HG03103 (cell line): ENCODE measurements at regions not wholly inside any gene's neighbourhood (a gene's known extent, or its start where the extent isn't known, plus 50 kb on each side); places are given as distances from the start of the nearest gene placed in this dataset.
"Not testable (repeated sequence)": the region's sequence is repeated elsewhere in the genome, so short reads cannot be mapped to it uniquely, and the experiment has no call there.

Source experiments
- ATAC-seq: cut with Tn5 transposase; IDR thresholded peaks from one replicate; pipeline ENCODE4 v1.9.1; 2021; ENCODE audit warnings: low read depth; ENCODE audit not compliant: unreplicated experiment

DNA sequence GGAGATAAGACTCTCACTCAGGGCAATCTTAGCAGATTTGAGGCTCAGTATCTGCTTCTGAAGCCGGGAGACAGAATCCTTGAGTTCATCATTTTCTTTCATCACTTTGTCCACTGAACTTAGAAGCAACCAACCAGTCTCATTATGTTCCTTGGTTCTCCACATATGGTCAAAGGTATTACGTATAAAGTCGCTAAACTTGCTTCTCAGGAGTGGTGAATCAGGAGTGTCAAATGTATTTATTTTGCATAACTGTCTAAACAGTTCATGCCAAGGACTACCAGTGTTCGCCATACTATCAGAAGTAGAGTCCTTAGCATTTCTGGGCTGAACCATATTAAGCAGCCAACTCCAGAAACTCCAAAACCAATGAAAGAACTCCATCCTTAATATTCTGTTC, 163.0 kb upstream of the ZNF184 start:
- ATAC-seq: not testable (repeated sequence)

DNA sequence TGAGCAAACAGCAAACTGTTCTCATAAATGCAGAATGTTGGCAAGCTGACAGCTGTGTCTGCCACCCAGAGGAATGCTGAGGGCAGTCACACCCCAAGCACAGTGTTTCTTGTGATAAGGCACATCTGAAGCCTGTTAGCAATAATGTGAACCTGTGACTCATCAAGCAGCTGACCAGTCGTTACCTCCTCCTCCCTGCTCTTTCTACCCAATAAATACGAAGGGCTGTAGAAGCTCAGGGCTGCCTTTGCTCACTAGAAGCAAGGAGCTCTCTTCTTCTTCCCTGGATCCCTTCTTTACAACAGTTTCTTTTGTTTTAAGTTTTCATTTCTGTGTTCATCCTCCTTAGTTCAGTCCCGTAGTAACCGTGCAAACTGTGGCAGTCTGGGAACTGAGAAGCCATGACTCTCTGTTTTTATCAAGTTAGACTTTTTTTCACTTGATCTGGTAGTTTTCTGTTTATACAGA, 160.3 kb upstream of the ZNF184 start:
- ATAC-seq: not testable (repeated sequence)

DNA sequence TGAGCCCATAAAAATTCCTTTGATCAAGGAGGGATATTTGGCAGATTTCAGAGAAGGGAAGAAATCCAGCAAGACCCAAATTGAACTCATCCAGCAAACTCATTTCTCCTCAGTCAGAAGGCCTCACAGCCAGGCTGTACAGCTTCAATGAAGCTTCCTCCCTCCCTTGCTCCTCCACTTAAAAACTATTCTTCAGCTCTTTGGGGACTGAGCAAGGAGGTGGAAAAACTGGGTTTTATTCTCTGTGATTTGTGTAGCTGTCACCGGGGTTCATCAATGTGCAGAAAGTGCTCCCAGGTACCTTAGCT, 158.7 kb upstream of the ZNF184 start:
- ATAC-seq: no peak

DNA sequence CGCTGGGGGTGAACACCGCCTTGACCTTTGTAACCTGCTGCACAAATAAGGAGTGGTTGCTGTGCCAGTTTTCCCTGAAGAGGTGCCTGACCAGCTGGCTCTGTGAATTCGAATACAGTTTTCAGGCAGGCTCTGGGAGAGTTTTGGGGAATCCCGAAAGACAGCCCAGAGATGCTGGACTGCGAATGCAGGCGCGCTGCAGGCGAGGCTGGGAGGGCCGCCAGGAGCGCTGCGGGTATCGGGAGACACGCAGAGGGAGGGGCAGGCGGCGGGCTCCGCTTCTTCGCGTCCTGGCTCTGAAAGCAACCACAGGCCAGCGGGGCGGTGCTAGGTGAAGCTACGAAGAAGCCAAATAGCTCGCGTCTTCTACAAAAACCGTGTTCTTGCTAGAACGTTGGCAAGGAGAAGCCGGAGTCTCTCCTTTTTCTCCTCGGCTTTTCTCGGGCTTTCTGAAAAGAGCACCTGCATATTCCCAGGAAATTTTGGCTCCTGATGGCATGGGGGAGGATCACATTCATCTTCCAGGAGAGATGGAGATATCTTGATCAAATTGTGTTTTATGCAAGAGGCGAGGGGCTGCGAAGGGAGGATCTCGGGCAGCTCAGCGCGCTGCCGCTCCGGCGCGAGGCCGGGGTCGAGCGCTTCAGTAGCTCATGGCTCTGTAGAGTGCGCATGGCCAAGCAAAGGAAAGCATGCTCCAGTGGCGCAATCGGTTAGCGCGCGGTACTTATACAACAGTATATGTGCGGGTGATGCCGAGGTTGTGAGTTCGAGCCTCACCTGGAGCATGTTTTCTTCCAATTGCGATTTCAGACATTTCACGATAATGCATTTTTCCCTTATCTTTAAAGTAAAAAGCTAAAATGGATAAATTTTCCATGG, 158.1 kb upstream of the ZNF184 start:
- no peak for ATAC-seq

DNA sequence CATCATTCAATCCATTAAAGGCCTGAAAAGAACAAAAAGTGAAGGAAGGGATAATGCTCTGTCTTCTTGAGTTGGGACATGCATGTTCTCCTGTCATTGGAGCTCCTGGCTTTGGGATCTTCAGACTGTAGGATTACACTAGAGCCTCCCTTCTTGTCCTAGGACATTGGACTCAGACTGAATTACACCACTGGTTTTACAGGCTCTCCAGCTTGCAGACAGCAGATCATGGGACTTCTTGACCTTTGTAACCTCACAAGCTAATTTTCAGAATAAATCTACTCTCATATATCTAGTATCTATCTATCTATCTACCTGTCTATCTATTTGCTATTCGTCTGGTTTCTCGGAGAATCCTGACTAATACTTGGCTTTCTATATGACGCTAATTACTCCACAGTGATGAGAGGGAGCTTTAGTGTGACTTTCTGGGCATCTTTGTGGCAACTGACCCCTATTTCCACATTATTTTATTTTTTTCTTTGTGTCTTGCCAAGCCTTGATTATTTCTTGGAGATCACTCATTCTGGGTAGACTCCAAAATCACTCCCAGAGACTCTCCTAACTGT, 151.9 kb upstream of the ZNF184 start:
- no peak for ATAC-seq

DNA sequence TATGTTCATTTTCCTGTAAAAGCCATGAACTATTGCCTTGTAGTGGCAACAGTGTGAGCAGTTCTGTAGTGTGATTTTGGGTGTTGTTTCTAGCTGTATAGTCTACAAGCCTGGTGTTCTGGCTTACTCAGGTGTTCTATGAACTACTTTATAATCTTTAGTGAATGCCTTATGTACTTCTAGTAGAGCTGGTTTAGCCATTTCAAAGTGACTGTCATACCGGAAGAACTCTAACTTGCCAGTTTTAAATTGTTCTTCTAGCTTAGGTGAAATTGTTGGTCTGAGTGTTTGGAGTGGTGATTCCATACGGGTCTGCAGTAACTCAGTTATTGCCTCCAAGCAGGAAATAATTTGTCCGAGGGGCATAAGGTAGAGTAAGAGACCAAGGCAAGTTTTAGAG, 150.2 kb upstream of the ZNF184 start:
- ATAC-seq: no peak

DNA sequence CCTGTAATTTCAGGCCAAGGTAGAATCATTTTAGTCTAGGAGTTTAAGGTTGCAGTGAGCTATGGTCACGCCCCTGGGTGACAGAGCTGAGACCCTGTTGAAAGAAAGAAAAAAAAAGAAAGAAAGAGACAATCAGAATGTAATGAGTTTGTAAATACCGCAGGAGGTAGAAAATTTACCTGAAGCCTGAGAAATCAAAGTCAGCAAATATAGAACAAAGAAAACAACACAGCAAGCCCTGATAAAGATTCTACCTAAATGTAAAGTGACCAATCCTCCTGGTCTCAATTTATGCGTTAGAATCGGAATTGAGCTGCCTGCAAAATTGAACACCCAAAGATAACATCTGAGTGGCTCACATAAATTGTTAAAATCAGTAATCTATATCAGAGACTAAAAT, 146.5 kb upstream of the ZNF184 start:
- ATAC-seq: no peak

DNA sequence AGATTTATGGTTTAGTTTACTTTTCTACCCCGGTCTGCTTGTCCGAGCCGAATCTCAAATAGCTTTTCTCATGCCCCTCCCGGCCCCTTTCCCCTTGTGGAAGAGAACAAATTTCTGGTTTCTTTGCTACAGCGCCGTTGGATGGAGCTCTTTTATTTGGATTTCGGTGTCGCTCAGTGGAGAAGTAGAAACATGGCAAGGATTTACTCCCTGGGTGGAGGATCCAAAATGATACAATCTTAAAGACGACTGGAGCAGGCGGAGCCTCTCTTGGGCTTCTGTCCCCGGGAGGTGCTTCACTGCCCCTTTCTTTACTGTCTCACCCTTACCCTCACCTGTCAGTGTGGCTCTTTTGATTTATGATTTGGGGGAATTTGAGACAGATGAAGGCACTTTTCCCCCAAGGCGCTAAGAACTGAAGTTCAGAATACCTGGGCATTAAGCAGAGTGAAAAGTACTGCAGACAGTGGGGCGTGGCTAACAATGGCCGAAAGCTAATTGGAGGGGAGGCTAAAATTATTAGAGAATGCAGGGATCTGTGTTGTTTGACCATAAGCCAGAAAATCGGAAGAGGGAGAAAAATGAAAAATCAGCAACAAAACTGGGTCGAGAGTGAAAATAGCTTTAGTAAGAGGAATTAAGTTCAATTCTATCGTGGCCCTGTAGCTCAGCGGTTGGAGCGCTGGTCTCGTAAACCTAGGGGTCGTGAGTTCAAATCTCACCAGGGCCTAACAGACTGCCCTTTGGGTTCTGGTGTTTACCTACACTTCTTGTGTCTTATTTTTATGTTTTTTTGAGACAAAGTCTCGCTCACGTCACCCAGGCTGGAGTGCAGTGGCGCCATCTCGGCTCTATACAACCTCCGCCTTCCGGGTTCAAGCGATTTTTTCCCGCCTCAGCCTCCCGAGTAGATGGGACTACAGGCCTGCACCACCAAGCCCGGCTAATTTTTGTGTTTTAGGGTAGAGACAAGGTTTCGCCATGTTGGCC, 145.1 kb upstream of the ZNF184 start:
- ATAC-seq: no peak

DNA sequence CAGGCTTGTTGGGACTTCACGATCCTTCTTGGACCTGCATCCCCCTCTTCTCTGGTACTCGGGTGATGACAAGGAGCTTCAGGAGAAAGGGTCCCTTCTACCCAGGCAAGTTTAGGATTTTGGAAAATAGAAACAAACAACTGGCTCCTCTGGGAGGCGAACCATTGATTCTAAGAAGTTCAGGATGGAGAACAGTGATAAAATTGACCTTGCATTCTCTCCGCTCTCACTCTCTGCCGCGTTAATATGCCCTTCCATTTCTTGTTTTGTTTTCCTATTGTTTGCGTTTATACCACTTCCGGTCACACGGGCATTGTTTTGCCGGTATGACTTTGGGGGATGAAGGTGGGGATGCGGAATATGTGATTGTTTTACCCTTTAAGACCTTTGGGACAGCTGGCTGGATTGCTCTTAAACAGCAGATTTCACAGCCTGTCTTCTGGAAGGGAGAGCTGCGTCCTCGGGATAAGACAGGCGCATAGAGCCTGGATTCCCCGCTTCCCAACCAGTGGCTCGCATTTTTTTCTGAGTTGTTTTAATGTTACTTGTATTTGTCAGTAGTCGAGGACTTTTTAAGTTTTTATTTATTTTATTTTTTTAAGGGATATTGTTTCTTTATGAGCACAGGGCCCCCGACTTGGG, 144.3 kb upstream of the ZNF184 start:
- no peak for ATAC-seq

DNA sequence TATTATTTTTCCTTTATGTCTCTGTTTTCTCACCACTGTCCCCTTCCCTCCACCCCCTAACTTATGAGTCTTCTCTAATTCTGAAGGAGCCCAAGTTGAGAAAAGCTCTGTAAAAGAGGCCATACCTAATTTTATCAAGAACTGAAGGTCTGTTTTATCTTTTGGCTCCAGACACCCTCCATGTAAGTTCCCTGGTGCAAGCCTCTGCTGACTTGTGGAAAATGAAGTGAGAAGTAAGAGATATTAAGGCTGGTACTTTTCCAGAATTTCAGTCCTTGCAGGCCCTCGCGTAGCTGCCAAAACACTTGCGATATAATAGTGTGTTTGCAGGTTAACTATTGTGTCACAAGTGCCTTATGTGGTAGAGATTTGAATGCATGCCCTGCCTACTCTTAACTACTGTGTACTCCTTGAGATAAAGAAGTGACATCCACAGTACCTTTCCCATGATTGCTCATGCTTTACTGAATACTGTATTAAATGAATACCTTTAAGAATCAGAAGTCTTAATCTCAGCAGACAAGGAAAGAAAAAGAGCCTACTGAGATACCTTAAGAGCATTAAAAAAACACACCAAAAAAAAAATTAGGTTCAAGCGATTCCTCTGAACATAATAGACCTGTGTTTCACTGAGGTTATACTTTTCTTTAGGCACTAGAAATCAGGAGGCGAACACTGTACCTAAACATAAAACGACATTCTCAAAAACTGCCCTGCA, 143.6 kb upstream of the ZNF184 start:
- no peak for ATAC-seq

DNA sequence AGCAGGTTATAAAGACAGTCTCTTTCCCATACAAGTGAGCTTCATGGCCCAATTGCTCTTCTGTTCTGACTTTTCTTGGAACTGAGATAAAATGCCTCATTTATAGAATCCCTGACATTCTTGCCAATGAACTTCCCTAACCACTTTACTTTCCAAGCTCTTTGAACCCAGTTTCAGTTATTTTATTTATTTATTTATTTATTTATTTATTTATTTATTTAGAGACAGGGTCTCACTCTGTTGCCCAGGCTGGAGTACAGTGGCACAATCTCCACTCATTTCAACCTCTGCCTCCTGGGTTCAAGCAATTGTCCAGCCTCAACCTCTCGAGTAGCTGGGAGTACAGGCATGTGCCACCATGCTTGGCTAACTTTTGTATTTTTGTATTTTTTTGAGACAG, 138.5 kb upstream of the ZNF184 start:
- no peak for ATAC-seq

DNA sequence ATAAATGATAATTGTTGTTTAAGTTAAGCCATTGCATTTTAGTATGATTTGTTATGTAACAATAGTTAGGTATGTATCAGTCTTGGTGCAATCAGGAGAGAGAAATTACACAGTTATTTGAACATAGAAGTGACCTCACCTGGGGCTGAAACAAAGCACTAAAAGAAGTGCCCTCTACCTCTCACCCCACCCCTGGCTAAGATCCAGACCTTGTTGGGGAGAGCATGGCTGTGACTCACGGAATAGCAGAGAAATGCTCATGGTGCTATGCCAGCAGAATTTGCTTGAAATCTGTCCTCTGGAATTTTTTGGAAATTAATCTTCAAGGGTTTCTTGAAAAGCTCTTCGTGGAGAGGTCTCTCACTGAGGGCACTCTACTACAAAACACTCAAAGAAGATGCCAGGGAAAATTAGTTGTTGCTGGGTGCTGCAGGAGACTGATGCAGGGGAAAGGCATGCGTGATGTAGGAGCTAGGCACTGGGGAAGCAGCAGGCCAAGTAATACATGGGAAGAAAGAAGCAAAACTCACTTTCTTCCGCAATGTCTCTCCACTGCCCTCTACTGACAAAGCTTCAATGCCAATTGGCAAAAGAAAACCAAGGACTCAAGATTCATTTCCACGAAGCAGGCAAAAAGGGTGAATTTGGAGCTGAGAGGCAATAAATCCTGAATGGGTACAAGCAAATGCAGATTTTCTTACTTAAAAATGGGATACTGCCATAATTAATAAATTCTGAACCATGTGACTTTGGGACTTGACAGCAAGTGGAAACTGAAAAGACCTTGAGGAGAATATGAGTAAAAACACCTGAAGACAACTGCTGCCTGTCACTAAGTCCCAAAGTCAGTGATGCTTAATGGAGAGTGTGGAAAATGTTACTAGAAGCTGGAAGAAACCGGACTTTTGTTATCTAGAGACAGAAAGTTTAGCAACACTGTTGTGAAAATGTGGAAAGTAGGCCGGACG, 136.3 kb upstream of the ZNF184 start:
- ATAC-seq: no peak

DNA sequence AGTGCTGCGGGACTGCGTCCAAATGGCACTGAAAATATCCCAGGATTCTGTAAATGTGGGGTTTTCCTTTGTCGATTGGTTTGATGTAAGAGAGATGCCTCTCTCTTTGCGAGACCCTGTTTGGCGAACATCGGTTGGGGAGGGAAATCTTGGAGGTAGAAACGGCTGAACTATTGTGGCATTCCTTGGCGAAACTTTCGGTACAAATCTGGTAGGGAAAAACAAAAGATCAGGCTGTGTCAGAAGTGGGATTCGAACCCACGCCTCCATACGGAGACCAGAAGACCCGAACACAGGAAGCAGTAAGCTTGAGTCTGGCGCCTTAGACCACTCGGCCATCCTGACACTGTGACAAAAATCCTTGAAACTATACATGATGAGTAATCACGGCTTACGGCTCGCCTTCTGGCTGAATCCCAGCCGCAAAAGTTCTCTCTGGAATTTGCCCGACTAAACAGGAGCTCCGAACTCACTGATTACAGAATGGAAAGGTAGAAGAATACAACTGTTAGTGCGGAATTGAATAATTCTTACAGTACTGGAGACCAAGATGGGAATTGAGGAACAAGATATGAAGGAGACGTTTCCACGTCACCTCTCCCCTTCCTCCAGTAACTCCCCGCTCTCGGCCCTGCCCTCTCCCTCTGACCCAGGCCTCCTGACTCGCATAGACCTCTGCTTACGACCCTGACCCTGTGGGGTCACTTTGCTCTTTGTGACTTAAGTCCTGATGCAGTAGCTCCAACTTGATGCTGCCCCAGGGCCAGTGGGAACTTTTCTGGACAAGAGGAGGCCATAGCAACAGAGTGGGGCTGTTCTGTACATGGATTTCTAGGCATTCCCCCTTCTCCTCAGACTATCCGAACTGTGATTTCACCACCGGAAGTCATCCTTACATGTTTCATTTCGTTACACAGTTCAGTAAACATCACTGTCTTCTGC, 132.8 kb upstream of the ZNF184 start:
- no peak for ATAC-seq

DNA sequence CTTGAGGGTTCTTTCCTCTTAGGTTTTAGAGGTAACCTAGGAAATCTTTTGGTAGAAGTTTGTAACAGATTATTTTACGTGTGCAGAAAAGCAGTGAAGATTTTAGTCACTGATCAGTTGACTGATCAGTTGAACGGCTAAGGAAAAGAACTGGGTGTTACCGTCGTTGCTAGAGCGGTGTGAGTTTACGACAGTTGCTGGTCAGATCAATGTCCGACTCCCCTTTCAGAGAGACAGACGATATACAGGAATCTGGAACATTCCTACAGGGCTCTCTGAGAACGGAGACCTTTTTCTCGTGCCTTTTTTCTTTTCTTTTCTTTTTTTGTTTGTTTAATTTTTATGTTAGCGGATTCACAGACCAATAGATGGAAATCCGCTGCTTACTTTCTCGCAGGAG, 132.1 kb upstream of the ZNF184 start:
- ATAC-seq: no peak

DNA sequence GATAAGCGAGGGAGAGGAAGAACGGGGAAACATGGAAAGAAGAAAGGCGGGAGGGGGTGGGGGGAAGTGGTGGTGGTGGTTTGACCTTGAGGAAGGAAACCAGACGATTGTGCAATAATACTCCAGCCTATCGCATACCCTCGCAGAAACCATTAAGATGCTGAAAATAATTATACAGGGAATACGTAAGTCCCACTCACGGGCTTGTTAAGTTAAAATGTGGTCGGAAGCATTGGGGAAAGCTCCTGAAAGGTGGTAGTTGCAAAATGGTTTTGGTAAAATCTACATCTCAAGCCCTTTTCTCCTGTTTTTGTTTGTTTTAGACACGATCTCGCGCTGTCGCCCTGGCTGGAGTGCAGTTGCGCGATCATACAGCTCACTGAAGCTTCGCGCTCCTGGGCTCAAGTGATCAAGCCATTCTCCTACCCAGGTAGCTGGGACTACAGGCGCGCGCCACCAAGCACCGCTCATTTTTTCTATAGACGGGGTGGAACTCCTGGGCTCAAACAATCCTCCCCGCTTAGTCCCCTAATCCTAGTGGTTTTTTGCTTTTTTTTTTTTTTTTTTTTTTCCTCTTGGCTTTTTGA, 128.9 kb upstream of the ZNF184 start:
- no peak for ATAC-seq

DNA sequence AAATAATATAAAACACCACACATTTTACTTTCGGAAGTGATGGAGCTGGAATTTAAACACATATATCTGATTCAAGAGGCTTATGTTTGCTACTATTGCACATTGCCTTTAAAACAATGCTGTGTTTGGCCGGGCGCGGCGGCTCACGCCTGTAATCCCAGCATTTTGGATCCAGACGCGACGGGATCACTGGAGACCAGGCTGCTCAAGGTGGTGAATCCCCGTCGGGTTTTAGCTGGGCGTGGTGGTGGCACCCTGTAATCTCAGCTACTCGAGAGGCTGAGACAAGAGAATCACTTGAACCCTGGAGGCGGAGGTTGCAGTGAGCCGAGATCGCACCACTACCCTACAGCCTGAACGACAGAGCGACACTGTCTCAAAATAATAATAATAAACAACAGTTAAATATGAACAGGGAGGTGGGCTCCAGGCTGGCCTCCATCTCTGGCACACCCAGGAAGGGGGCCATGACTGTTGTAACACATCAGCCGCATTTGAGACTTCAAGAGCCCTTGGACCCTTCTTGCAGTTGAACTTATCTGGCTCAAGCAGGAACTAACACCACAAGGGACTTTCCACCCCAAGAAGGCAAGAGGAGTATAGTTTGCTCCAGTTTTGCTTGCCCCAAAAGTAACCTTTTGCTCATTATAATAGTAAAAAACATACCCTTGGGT, 127.1 kb upstream of the ZNF184 start:
- no peak for ATAC-seq

DNA sequence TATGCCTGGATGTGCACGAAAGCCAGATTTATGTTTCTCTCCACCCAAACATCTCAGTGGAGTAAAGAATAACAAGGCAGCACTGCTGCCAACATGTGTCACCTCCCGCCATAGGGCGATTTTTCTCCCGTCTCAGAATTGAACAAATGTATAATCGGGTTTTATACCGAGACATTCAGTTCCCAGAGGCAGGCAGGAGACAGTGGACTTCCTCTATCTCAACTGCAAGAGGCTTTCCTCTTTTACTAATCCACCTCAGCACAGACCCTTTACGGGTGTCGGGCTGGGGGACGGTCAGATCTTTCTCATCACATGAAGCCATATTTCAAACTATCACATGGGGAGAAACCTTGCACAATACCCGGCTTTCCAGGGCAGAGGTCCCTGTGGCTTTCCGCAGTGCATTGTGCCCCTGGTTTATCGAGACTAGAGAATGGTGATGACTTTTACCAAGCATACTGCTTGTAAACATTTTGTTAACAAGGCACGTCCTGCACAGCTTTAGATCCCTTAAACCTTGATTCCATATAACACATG, 124.2 kb upstream of the ZNF184 start:
- not testable (repeated sequence) for ATAC-seq
